HepG2 (cell line): ENCODE measurements at regions not wholly inside any gene's neighbourhood (a gene's known extent, or its start where the extent isn't known, plus 50 kb on each side); places are given as distances from the start of the nearest gene placed in this dataset.

ENCODE experiments used
- ARNT ChIP-seq: fragments of 450-650 bp; IDR thresholded peaks from 2 replicates; pipeline ENCODE4 v1.6.1; 2017
- CENPX ChIP-seq: sonication (generic); formaldehyde crosslinking; IDR thresholded peaks from 2 replicates; pipeline ENCODE4 v1.9.0; 2021; ENCODE audit warnings: mild to moderate bottlenecking, missing genetic modification reagents, moderate library complexity
- HDAC6 ChIP-seq: fragments of 200-600 bp; sonication (generic); IDR thresholded peaks from 2 replicates; pipeline ENCODE4 v1.7.0; 2017; ENCODE audit warnings: mild to moderate bottlenecking, antibody characterized with exemption, low read length, low read depth
- JUNB ChIP-seq: sonication (generic); formaldehyde crosslinking; IDR thresholded peaks from 2 replicates; pipeline ENCODE4 v1.8.0; 2022; ENCODE audit warnings: missing genetic modification reagents, mild to moderate bottlenecking, borderline replicate concordance
- KDM5A ChIP-seq: fragments of 200-600 bp; sonication (generic); IDR thresholded peaks from 2 replicates; pipeline ENCODE4 v1.7.0; 2018; ENCODE audit warnings: antibody characterized with exemption, mild to moderate bottlenecking, low read length, borderline replicate concordance
- MLLT10 ChIP-seq: sonication (generic); formaldehyde crosslinking; IDR thresholded peaks from 2 replicates; pipeline ENCODE4 v1.4.0; 2020; ENCODE audit warnings: missing genetic modification reagents
- NFATC3 ChIP-seq: sonication (generic); formaldehyde crosslinking; IDR thresholded peaks from 2 replicates; pipeline ENCODE4 v1.5.1; 2020; ENCODE audit warnings: mild to moderate bottlenecking, missing genetic modification reagents
- PHB2 ChIP-seq: fragments of 450-650 bp; IDR thresholded peaks from 2 replicates; pipeline ENCODE4 v1.6.1; 2018; ENCODE audit not compliant: partially characterized antibody
- PHF8 ChIP-seq: sonication (generic); formaldehyde crosslinking; IDR thresholded peaks from 2 replicates; pipeline ENCODE4 v1.5.0; 2020; ENCODE audit warnings: missing genetic modification reagents
- PRPF4 ChIP-seq: fragments of 200-400 bp; formaldehyde crosslinking; IDR thresholded peaks from 2 replicates; pipeline ENCODE4 v1.6.1; 2016; ENCODE audit warnings: low read length, low read depth; ENCODE audit not compliant: poor library complexity, severe bottlenecking
- RCOR2 ChIP-seq: IDR thresholded peaks from 2 replicates; pipeline ENCODE4 v1.6.1; 2016; ENCODE audit warnings: missing biosample characterization, missing genetic modification reagents
- SNAPC2 ChIP-seq: sonication (generic); formaldehyde crosslinking; IDR thresholded peaks from 2 replicates; pipeline ENCODE4 v1.8.1; 2022; ENCODE audit warnings: mild to moderate bottlenecking, missing genetic modification reagents
- SP1 ChIP-seq, 2 experiments: fragments of 450-650 bp in 1 of 2; sonication (generic) in 1 of 2; formaldehyde crosslinking in 1 of 2; IDR thresholded peaks; 2 replicates each; pipeline versions ENCODE4 v1.4.0 to v1.6.1; 2016 to 2020; ENCODE audit warnings: missing genetic modification reagents in 1 of 2
- SP4 ChIP-seq: sonication (generic); formaldehyde crosslinking; IDR thresholded peaks from 2 replicates; pipeline ENCODE4 v1.8.1; 2023; ENCODE audit warnings: mild to moderate bottlenecking, missing genetic modification reagents
- TARDBP ChIP-seq: sonication (generic); formaldehyde crosslinking; IDR thresholded peaks from 2 replicates; pipeline ENCODE4 v1.8.0; 2022; ENCODE audit warnings: mild to moderate bottlenecking, missing genetic modification reagents
- TSC22D2 ChIP-seq: sonication (generic); formaldehyde crosslinking; IDR thresholded peaks from 2 replicates; pipeline ENCODE4 v1.5.1; 2020; ENCODE audit warnings: missing genetic modification reagents, mild to moderate bottlenecking, borderline replicate concordance
- ZBTB21 ChIP-seq: sonication (generic); formaldehyde crosslinking; IDR thresholded peaks from 2 replicates; pipeline ENCODE4 v1.4.0; 2020; ENCODE audit warnings: missing genetic modification reagents
- ZC3H13 ChIP-seq: sonication (generic); formaldehyde crosslinking; IDR thresholded peaks from 2 replicates; pipeline ENCODE4 v1.8.1; 2023; ENCODE audit warnings: mild to moderate bottlenecking, missing genetic modification reagents, moderate library complexity
- ZNF101 ChIP-seq: sonication (generic); formaldehyde crosslinking; IDR thresholded peaks from 2 replicates; pipeline ENCODE4 v1.4.0; 2020; ENCODE audit warnings: mild to moderate bottlenecking, low read depth, missing genetic modification reagents, borderline replicate concordance
- ZNF253 ChIP-seq: sonication (generic); formaldehyde crosslinking; IDR thresholded peaks from 2 replicates; pipeline ENCODE4 v1.8.0; 2022; ENCODE audit warnings: mild to moderate bottlenecking, missing genetic modification reagents, borderline replicate concordance
- ZNF260 ChIP-seq: sonication (generic); formaldehyde crosslinking; IDR thresholded peaks from 2 replicates; pipeline ENCODE4 v1.4.0; 2020; ENCODE audit warnings: missing genetic modification reagents, low read depth, mild to moderate bottlenecking, borderline replicate concordance
- ZNF724P ChIP-seq: sonication (generic); formaldehyde crosslinking; IDR thresholded peaks from 2 replicates; pipeline ENCODE4 v1.8.0; 2022; ENCODE audit warnings: missing genetic modification reagents, borderline replicate concordance
- ZSCAN9 ChIP-seq: IDR thresholded peaks from 2 replicates; pipeline ENCODE4 v1.6.1; 2016; ENCODE audit warnings: borderline replicate concordance
- TF ChIP-seq, protein P1 (sequence below): sonication (generic); formaldehyde crosslinking; IDR thresholded peaks from 2 replicates; pipeline ENCODE4 v1.4.0; 2020; ENCODE audit warnings: mild to moderate bottlenecking, missing genetic modification reagents
- TF ChIP-seq, protein P2 (sequence below): sonication (generic); formaldehyde crosslinking; IDR thresholded peaks from 2 replicates; pipeline ENCODE4 v1.5.0; 2020; ENCODE audit warnings: missing genetic modification reagents
- TF ChIP-seq, protein P3 (sequence below), 2 experiments: sonication (generic) in 1 of 2; formaldehyde crosslinking in 1 of 2; IDR thresholded peaks; 2 replicates each; pipeline versions ENCODE4 v1.4.0 to v1.6.1; 2018 to 2020; ENCODE audit warnings: missing genetic modification reagents in 2 of 2, borderline replicate concordance in 1 of 2, low read depth in 1 of 2, mild to moderate bottlenecking in 1 of 2, missing biosample characterization in 1 of 2
- TF ChIP-seq, protein P4 (sequence below): sonication (generic); formaldehyde crosslinking; IDR thresholded peaks from 2 replicates; pipeline ENCODE4 v1.4.0; 2020; ENCODE audit warnings: missing genetic modification reagents; ENCODE audit errors: not compliant biosample characterization

DNA sequence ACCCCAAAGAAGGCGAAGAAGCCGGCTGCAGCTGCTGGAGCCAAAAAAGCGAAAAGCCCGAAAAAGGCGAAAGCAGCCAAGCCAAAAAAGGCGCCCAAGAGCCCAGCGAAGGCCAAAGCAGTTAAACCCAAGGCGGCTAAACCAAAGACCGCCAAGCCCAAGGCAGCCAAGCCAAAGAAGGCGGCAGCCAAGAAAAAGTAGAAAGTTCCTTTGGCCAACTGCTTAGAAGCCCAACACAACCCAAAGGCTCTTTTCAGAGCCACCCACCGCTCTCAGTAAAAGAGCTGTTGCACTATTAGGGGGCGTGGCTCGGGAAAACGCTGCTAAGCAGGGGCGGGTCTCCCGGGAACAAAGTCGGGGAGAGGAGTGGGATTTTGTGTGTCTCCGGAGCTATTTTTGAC is 69.6 kb downstream of the HFE start (continued):
- no peak for TF ChIP-seq SP1 (IDR thresholded peaks at IDR 0.05)
- TF ChIP-seq SP1 (CRISPR knock-in tag; IDR thresholded peaks at IDR 0.05), result 0 out of 2 replicates have a peak, but pooled peaks have one; percentile 35
- TF ChIP-seq TSC22D2 (CRISPR knock-in tag), result no peak
- no peak for TF ChIP-seq ZNF260
- no peak for TF ChIP-seq PHB2
- TF ChIP-seq ZNF724P (CRISPR knock-in tag), result no peak
- TF ChIP-seq NFATC3 (CRISPR knock-in tag), result no peak
- peak; percentile 7; the same call in 1 of the 2 replicates for TF ChIP-seq SP4
- TF ChIP-seq ZNF253 (CRISPR knock-in tag), result no peak
- TF ChIP-seq, protein P1, sequence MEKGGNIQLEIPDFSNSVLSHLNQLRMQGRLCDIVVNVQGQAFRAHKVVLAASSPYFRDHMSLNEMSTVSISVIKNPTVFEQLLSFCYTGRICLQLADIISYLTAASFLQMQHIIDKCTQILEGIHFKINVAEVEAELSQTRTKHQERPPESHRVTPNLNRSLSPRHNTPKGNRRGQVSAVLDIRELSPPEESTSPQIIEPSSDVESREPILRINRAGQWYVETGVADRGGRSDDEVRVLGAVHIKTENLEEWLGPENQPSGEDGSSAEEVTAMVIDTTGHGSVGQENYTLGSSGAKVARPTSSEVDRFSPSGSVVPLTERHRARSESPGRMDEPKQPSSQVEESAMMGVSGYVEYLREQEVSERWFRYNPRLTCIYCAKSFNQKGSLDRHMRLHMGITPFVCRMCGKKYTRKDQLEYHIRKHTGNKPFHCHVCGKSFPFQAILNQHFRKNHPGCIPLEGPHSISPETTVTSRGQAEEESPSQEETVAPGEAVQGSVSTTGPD (CRISPR knock-in tag), result peak; percentile 8; the same call in 1 of the 2 replicates
- peak; percentile 1; the same call in 1 of the 2 replicates for TF ChIP-seq PHF8 (CRISPR knock-in tag)
- no peak for TF ChIP-seq KDM5A
- 0 out of 2 replicates have a peak, but pooled peaks have one; percentile 38 for TF ChIP-seq ZBTB21 (CRISPR knock-in tag)
- peak; percentile 31 for TF ChIP-seq PRPF4
- 0 out of 2 replicates have a peak, but pooled peaks have one; percentile 3 for TF ChIP-seq RCOR2
- TF ChIP-seq SNAPC2 (CRISPR knock-in tag), result no peak
- peak; percentile 93 for TF ChIP-seq ZC3H13 (CRISPR knock-in tag)
- peak; percentile 59 for TF ChIP-seq TARDBP (CRISPR knock-in tag)
- no peak for TF ChIP-seq ZNF101 (CRISPR knock-in tag)
- TF ChIP-seq, protein P2, sequence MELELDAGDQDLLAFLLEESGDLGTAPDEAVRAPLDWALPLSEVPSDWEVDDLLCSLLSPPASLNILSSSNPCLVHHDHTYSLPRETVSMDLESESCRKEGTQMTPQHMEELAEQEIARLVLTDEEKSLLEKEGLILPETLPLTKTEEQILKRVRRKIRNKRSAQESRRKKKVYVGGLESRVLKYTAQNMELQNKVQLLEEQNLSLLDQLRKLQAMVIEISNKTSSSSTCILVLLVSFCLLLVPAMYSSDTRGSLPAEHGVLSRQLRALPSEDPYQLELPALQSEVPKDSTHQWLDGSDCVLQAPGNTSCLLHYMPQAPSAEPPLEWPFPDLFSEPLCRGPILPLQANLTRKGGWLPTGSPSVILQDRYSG, result no peak
- TF ChIP-seq, protein P3, sequence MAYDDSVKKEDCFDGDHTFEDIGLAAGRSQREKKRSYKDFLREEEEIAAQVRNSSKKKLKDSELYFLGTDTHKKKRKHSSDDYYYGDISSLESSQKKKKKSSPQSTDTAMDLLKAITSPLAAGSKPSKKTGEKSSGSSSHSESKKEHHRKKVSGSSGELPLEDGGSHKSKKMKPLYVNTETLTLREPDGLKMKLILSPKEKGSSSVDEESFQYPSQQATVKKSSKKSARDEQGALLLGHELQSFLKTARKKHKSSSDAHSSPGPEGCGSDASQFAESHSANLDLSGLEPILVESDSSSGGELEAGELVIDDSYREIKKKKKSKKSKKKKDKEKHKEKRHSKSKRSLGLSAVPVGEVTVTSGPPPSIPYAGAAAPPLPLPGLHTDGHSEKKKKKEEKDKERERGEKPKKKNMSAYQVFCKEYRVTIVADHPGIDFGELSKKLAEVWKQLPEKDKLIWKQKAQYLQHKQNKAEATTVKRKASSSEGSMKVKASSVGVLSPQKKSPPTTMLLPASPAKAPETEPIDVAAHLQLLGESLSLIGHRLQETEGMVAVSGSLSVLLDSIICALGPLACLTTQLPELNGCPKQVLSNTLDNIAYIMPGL (CRISPR knock-in tag; IDR thresholded peaks at IDR 0.05; ENCODE audit: borderline replicate concordance in 1 of 2, low read depth in 1 of 2), result 0 out of 4 replicates have a peak, but pooled peaks of 1 of the 2 experiments have one; percentile 17
- 0 out of 2 replicates have a peak, but pooled peaks have one; percentile 30 for TF ChIP-seq JUNB (CRISPR knock-in tag)
- no peak for TF ChIP-seq MLLT10
- 0 out of 2 replicates have a peak, but pooled peaks have one; percentile 74 for TF ChIP-seq CENPX (CRISPR knock-in tag)
- TF ChIP-seq ZSCAN9 (CRISPR knock-in tag), result no peak
- TF ChIP-seq ARNT, result no peak
- TF ChIP-seq HDAC6, result 0 out of 2 replicates have a peak, but pooled peaks have one; percentile 68
- TF ChIP-seq, protein P4, sequence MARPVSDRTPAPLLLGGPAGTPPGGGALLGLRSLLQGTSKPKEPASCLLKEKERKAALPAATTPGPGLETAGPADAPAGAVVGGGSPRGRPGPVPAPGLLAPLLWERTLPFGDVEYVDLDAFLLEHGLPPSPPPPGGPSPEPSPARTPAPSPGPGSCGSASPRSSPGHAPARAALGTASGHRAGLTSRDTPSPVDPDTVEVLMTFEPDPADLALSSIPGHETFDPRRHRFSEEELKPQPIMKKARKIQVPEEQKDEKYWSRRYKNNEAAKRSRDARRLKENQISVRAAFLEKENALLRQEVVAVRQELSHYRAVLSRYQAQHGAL (CRISPR knock-in tag), result no peak
